Fibroblast of mammary gland (primary cell): ENCODE measurements at regions not wholly inside any gene's neighbourhood (a gene's known extent, or its start where the extent isn't known, plus 50 kb on each side); places are given as distances from the start of the nearest gene placed in this dataset.
"Not testable (repeated sequence)": the region's sequence is repeated elsewhere in the genome, so short reads cannot be mapped to it uniquely, and the experiment has no call there.

Experiments used
- DNase-seq: peaks from one replicate; pipeline ENCODE4 v3.0.0-alpha.2; 2010; ENCODE audit warnings: low read depth
- H3K4me3 ChIP-seq: 2 replicates; pipeline ENCODE4 v1.5.1; 2011; ENCODE audit warnings: low read depth, mild to moderate bottlenecking, low read length, moderate library complexity; ENCODE audit not compliant: control insufficient read depth
- TF ChIP-seq, protein P1 (sequence below): conservative IDR thresholded peaks from 2 replicates; pipeline ENCODE4 v1.5.1; 2011; ENCODE audit warnings: low read depth, low read length, inconsistent platforms; ENCODE audit not compliant: control insufficient read depth, insufficient read depth

DNA sequence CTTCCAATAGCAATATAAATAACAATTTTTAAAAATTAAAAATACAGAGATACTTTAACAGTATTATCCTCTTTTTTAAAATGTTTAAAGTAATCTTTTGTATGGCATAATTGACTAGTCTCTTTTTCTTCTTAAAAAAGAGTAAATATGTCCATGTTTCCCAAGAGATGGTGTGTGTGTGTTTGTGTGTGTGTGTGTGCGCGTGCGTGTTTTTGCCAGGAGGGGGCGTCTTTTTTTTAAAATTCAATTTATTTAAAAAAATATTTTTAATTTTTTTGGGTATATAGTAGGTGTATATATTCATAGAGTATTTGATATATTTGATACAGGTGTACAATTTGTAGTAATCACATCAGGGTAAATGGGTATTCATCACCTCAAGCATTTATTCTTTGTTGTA, 1073.7 kb downstream of the PCDH7 start:
- TF ChIP-seq, protein P1, sequence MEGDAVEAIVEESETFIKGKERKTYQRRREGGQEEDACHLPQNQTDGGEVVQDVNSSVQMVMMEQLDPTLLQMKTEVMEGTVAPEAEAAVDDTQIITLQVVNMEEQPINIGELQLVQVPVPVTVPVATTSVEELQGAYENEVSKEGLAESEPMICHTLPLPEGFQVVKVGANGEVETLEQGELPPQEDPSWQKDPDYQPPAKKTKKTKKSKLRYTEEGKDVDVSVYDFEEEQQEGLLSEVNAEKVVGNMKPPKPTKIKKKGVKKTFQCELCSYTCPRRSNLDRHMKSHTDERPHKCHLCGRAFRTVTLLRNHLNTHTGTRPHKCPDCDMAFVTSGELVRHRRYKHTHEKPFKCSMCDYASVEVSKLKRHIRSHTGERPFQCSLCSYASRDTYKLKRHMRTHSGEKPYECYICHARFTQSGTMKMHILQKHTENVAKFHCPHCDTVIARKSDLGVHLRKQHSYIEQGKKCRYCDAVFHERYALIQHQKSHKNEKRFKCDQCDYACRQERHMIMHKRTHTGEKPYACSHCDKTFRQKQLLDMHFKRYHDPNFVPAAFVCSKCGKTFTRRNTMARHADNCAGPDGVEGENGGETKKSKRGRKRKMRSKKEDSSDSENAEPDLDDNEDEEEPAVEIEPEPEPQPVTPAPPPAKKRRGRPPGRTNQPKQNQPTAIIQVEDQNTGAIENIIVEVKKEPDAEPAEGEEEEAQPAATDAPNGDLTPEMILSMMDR = peak; percentile 11
- H3K4me3 ChIP-seq = no peak overlapping the region

DNA sequence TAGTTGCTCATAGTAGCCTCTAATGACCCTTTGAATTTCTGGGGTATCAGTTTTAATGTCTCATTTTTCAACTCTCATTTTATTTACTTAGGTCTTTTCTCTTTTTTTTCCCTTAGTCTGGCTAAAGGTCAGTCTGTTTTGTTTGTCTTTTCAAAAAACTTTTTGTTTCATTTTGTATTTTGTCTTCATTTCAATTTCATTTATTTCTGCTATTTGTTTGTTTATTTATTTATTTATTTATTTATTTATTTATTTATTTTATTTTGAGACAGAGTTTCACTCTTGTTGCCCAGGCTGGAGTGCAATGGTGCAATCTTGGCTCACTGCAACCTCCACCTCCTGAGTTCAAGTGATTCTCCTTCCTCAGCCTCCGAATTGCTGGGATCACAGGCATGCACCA, 1076.9 kb downstream of the PCDH7 start:
- DNase-seq, H3K4me3 ChIP-seq: not testable (repeated sequence)

More for the DNA sequence above, 1073.7 kb downstream of the PCDH7 start:
- peak; percentile 1 for DNase-seq

- DNase-seq = no peak
- no peak overlapping the region for H3K4me3 ChIP-seq
- TF ChIP-seq, protein P1 = no peak
Observed at GRCh38 chr4:31803526-31804195, 1083.5 kb downstream of the PCDH7 start.

DNA sequence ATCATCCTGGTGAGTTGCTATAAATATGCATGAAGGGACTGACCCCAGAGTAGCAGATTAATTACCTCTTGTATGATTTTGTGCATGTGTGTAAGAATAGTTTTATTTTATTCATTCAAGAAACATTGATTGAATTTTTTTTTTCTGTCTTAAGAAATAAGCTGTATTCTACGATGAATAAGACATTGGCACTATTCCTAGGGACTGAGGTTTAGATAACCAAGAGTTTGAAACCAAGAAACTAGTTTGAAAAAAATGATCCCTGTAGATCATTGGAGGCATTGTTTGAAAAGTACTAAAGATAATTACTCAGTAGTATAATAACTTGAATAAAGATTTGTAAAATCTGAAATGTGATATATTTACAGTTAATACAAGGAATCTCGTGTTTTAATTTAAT, 1086.9 kb downstream of the PCDH7 start:
- TF ChIP-seq, protein P1 = no peak
- DNase-seq = peak; percentile 2
- H3K4me3 ChIP-seq = no peak overlapping the region

DNA sequence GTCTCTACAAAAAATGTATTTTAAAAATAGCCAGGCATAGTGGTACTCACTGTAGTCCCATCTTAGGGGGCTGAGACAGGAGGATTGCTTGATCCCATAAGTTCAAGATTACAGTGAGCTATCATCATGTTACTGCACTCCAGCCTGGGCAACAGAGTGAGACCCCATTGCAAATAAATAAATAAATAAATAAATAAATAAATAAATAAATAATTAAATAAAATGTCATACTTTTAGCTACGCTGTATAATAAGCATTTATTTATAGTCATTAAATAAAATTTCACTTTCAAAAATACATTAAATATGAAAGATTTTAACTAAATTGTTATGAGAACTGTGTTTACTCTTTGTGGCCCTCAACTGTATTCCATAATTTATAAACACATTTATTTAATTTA, 1124.2 kb downstream of the PCDH7 start:
- TF ChIP-seq, protein P1 = no peak
- H3K4me3 ChIP-seq = no peak overlapping the region
- no peak for DNase-seq

- TF ChIP-seq, protein P1 = no peak
- DNase-seq = no peak
- no peak overlapping the region for H3K4me3 ChIP-seq
Observed at GRCh38 chr4:31851946-31852345, 1131.8 kb downstream of the PCDH7 start.

DNA sequence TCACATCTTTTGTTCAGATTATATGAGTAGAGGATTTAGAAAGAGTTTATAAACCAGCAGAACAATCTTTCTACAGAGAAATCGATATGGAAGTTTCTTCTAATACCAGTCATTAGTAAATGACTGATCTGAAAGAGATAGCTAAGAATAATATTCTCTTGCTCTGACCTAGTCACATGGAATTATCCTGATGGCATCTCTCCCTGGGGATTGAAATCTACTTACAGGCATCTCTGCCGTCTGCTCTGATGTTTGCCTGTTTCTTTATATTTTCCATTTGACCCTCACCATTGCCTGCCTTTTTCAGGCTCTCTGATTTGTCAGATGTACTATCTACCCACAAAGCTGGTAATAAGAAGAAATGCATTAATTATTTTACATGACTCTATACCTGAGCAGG, 1157.3 kb downstream of the PCDH7 start:
- no peak for DNase-seq
- TF ChIP-seq, protein P1 = no peak
- H3K4me3 ChIP-seq = no peak overlapping the region

DNA sequence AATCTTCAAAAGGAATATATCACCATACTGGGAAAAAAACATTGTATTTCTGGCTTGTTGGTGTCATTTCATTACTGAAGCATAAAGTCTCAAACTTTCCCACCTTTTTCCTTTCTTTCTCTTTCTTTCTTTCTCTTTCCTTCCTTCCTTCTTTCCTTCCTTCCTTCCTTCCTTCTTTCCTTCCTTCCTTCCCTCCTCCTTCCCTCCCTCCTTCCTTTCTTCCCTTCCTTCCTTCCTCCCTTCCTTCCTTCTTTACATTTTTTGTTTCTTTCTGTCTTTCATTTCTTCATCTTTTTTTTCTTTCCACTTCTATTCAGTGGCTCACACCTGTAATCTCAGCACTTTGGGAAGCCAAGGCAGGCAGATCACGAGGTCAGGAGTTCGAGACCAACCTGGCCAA, 1160.7 kb downstream of the PCDH7 start:
- not testable (repeated sequence) for DNase-seq, H3K4me3 ChIP-seq
